OCI-LY3 (cell line): ENCODE measurements at regions not wholly inside any gene's neighbourhood (a gene's known extent, or its start where the extent isn't known, plus 50 kb on each side); places are given as distances from the start of the nearest gene placed in this dataset.

Experiments used
- CTCF ChIP-seq: fragments of 200-600, 300-600 bp; sonication (generic); IDR thresholded peaks from 2 replicates; pipeline ENCODE4 v1.5.1; 2014; ENCODE audit warnings: antibody characterized with exemption, low read length, low read depth
- EZH2phosphoT487 ChIP-seq: fragments of 200-600 bp; shearing (Covaris generic); IDR thresholded peaks from 2 replicates; pipeline ENCODE4 v1.6.1; 2018; ENCODE audit warnings: antibody characterized with exemption, mixed run types, low read depth

- TF ChIP-seq CTCF (no peak), EZH2phosphoT487 (no peak)
Observed at GRCh38 chr1:193819376-193819775, 633.0 kb upstream of the B3GALT2 start.
